Psoas muscle (tissue), 7 donors: ENCODE measurements at regions not wholly inside any gene's neighbourhood (a gene's known extent, or its start where the extent isn't known, plus 50 kb on each side); places are given as distances from the start of the nearest gene placed in this dataset.
A peak's percentile ranks its signal among the peaks of the same experiment; 100 is the strongest.

Experiments
- ATAC-seq, 4 donors: fragments of 200-7000 bp; cut with Tn5 transposase; one replicate each; pipeline ENCODE4 v1.9.1; 2020; ENCODE audit warnings: moderate library complexity in 3 of 4, mild to moderate bottlenecking in 2 of 4
- DNase-seq, 2 donors: peaks; one replicate each; pipeline ENCODE4 v3.0.0-alpha.2; 2020
- H3K27ac ChIP-seq: fragments of 200-600 bp; one replicate; pipeline ENCODE4 v1.8.0; 2022
- H3K27me3 ChIP-seq, 3 donors: fragments of 200-600 bp in 1 of 3; one replicate each; pipeline versions ENCODE4 v1.6.1 to v1.8.0; 2013 to 2022; ENCODE audit warnings: low read length in 2 of 3, mild to moderate bottlenecking in 2 of 3, moderate library complexity in 1 of 3; ENCODE audit not compliant: insufficient read depth in 3 of 3
- H3K36me3 ChIP-seq, 2 donors: fragments of 200-600 bp in 1 of 2; one replicate each; pipeline versions ENCODE4 v1.6.1 to v1.8.0; 2013 to 2022; ENCODE audit warnings: low read depth in 1 of 2, mild to moderate bottlenecking in 1 of 2, moderate library complexity in 1 of 2; ENCODE audit not compliant: insufficient read depth in 1 of 2
- H3K4me1 ChIP-seq: fragments of 200-600 bp; one replicate; pipeline ENCODE4 v1.8.0; 2022
- H3K4me3 ChIP-seq: fragments of 200-600 bp; one replicate; pipeline ENCODE4 v1.8.0; 2022; ENCODE audit warnings: mild to moderate bottlenecking
- H3K9me3 ChIP-seq: fragments of 200-600 bp; one replicate; pipeline ENCODE4 v1.8.0; 2022
- CTCF ChIP-seq: fragments of 200-600 bp; IDR thresholded peaks from one replicate; pipeline ENCODE4 v1.8.0; 2022; ENCODE audit warnings: antibody characterized with exemption
- WGBS, 3 donors: extraction: QIAGEN DNeasy Blood & Tissue Kit; methylation state at CpG; one replicate each; pipeline versions ENCODE4 v1.1.6 to v1.1.7; 2013; 5-methylcytosine and 5-hydroxymethylcytosine counted together
- intact Hi-C, 2 donors: fragments of 100-400 bp; cut with DNase I; formaldehyde crosslinking; loops; one replicate each; pipeline versions ENCODE4 v1.11.0 to v1.14.2; 2022
- donor health status: healthy with polysubstance abuse.
- donor health status: DM: no; HTN: no; CAD: no; lungs with moderate emphysema.
- donor health status: Bipolar disorder and iron deficiency.
- donor health status: healthy.
- donor health status: DM: yes; HTN: yes; CAD: no.
- donor health status: DM: no; HTN: no; CAD: no.
- donor health status: DM: yes; HTN: yes; CAD: no.

- DNase-seq (no peak), ATAC-seq (no peak)
- Histone ChIP-seq H3K4me1 (no peaks in the 10 kb centered on the region), H3K27ac (peak overlapping the region; percentile 23), H3K4me3 (no peak overlapping the region), H3K27me3 (no peaks in the 10 kb centered on the region), H3K9me3 (no peaks in the 10 kb centered on the region), H3K36me3 (no peaks in the 10 kb centered on the region)
- TF ChIP-seq CTCF, result no peak
- intact Hi-C loops, result no loop called here
- WGBS, 3 donors, result 66 to 68% (median 66%) methylated on average over 4 of the region's 4 CpGs
Observed at GRCh38 chr10:3435671-3436070, 263.1 kb upstream of the PITRM1 start.

GRCh38 chr10:3433988-3434387, 261.4 kb upstream of the PITRM1 start:
- H3K4me3 ChIP-seq, result no peak overlapping the region
- no peak for TF ChIP-seq CTCF
- no peaks in the 10 kb centered on the region for H3K9me3 ChIP-seq
- DNase-seq (no peak), ATAC-seq (no peak)
- H3K36me3 ChIP-seq, result no peaks in the 10 kb centered on the region
- H3K4me1 ChIP-seq, result no peaks in the 10 kb centered on the region
- no peaks in the 10 kb centered on the region for H3K27me3 ChIP-seq
- no peak overlapping the region for H3K27ac ChIP-seq
- WGBS, 3 donors, result 62 to 70% (median 66%) methylated on average over 6 of the region's 6 CpGs
- intact Hi-C loops, result no loop called here

GRCh38 chr10:3433131-3433530, 260.5 kb upstream of the PITRM1 start:
- WGBS, 3 donors, result 58 to 76% (median 59%) methylated on average over 6 of the region's 6 CpGs
- TF ChIP-seq CTCF, result no peak
- intact Hi-C loops, result no loop called here
- ATAC-seq (no peak), DNase-seq (no peak)
- Histone ChIP-seq H3K4me1 (no peaks in the 10 kb centered on the region), H3K9me3 (no peaks in the 10 kb centered on the region), H3K27ac (no peak overlapping the region), H3K36me3 (no peaks in the 10 kb centered on the region), H3K27me3 (no peaks in the 10 kb centered on the region), H3K4me3 (no peak overlapping the region)

GRCh38 chr10:3432081-3432825, 259.7 kb upstream of the PITRM1 start:
- Histone ChIP-seq H3K27ac (no peak overlapping the region), H3K27me3 (no peaks in the 10 kb centered on the region), H3K9me3 (no peaks in the 10 kb centered on the region), H3K36me3 (no peaks in the 10 kb centered on the region), H3K4me3 (no peak overlapping the region), H3K4me1 (no peaks in the 10 kb centered on the region)
- no peak for DNase-seq
- 69 to 75% (median 72%) methylated on average over 4 of the region's 4 CpGs for WGBS, 3 donors
- TF ChIP-seq CTCF, result no peak
- ATAC-seq, result no peak
- intact Hi-C loops, result no loop called here

- Histone ChIP-seq H3K27me3 (peaks cover 0 to 2% (median 0%) of the 10 kb centered on the region in 3 donors), H3K9me3 (no peaks in the 10 kb centered on the region), H3K4me1 (no peaks in the 10 kb centered on the region), H3K27ac (no peak overlapping the region), H3K36me3 (no peaks in the 10 kb centered on the region), H3K4me3 (no peak overlapping the region)
- 93 to 100% (median 98%) methylated on average over 1 of the region's 1 CpG for WGBS, 3 donors
- ATAC-seq (no peak), DNase-seq (no peak)
- no peak for TF ChIP-seq CTCF
- intact Hi-C loops, result no loop called here
Observed at GRCh38 chr10:3430501-3430900, 257.9 kb upstream of the PITRM1 start.
